Effector memory CD8-positive, alpha-beta T cell (primary cell): ENCODE measurements at regions not wholly inside any gene's neighbourhood (a gene's known extent, or its start where the extent isn't known, plus 50 kb on each side); places are given as distances from the start of the nearest gene placed in this dataset.

Experiments
- ATAC-seq: fragments of 150-1000 bp; cut with Tn5 transposase; replicated peaks from 2 replicates; pipeline ENCODE4 v1.10.0; 2021; ENCODE audit warnings: mild to moderate bottlenecking, moderate library complexity
- DNase-seq, 3 experiments: peaks; one replicate each; pipeline ENCODE4 v3.0.0; 2021
- H3K27ac Mint-ChIP-seq, 2 donors: one replicate each; pipeline ENCODE4 v1.8.0; 2022; ENCODE audit warnings: mild to moderate bottlenecking in 2 of 2, mixed read lengths in 2 of 2, moderate library complexity in 2 of 2
- H3K27me3 Mint-ChIP-seq, 2 donors: one replicate each; pipeline ENCODE4 v1.8.0; 2022; ENCODE audit warnings: mixed read lengths in 2 of 2
- H3K36me3 Mint-ChIP-seq: one replicate; pipeline ENCODE4 v1.8.0; 2022; ENCODE audit warnings: mild to moderate bottlenecking, moderate library complexity, mixed read lengths; ENCODE audit not compliant: insufficient read depth
- H3K4me1 Mint-ChIP-seq, 2 donors: one replicate each; pipeline ENCODE4 v1.8.0; 2022; ENCODE audit warnings: low read depth in 2 of 2, mixed read lengths in 2 of 2
- H3K4me3 Mint-ChIP-seq, 2 donors: one replicate each; pipeline ENCODE4 v1.8.0; 2022; ENCODE audit warnings: mild to moderate bottlenecking in 2 of 2, mixed read lengths in 2 of 2, moderate library complexity in 2 of 2
- H3K9me3 Mint-ChIP-seq, 2 donors: one replicate each; pipeline ENCODE4 v1.8.0; 2022; ENCODE audit warnings: mixed read lengths in 2 of 2

DNA sequence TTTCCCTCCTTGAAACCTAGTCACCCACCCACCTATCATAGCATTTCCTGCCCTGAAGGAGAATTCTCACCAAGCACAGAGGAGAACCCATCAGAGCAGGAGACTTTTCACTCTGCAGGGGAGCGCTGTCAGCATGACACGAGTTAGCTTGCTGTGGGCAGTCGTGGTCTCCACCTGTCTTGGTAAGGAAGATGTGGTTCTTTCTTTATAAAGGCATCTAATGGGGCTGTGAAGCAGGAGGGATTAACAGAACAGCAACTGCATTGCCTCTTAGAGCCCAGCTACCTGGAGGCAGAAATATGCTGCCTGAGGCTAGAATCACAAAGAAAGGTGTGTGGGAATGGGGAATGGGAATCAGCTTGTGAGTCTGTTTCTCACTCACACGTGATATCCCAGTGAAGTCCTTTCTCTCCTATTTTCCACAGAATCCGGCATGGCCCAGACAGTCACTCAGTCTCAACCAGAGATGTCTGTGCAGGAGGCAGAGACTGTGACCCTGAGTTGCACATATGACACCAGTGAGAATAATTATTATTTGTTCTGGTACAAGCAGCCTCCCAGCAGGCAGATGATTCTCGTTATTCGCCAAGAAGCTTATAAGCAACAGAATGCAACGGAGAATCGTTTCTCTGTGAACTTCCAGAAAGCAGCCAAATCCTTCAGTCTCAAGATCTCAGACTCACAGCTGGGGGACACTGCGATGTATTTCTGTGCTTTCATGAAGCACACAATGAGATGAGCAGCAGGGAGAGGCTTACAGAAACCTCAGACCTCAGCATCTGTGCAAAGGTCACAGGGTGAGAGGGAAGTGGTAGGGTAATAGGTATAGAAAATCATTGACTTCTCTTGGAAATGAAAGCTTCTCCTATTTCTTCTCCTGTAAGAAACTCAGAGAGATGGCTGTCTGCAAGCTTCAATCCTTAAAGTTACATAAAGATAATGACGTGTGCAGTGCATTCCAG is 316.9 kb downstream of the DAD1 start:
- Mint-ChIP-seq H3K27ac (no peak overlapping the region), H3K27me3 (no peaks in the 10 kb centered on the region), H3K4me3 (no peak overlapping the region), H3K9me3 (no peaks in the 10 kb centered on the region), H3K36me3 (no peaks in the 10 kb centered on the region), H3K4me1 (no peaks in the 10 kb centered on the region)
- no peak for DNase-seq
- ATAC-seq: no peak

DNA sequence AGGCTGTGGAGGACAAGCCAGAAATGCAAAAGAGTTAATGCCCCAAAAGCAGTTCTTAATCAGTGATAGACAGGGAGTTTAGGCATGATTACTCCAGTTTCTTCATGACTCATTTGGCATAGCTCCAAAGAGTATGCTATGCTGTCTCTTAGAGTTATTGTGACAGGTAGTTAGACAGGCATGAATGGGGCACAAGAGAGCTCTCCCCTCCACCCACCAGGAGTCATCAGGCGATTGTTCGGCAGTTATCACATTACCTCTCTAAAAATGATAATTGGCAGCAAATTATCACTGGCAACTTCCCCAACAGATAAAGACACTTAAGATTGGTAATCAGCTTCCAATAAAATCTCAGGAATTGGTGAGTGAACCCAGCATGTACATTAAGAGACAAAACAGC is 320.1 kb downstream of the DAD1 start:
- no peak overlapping the region for H3K4me3 Mint-ChIP-seq
- H3K4me1 Mint-ChIP-seq: no peaks in the 10 kb centered on the region
- H3K36me3 Mint-ChIP-seq: no peaks in the 10 kb centered on the region
- H3K9me3 Mint-ChIP-seq: no peaks in the 10 kb centered on the region
- H3K27me3 Mint-ChIP-seq: no peaks in the 10 kb centered on the region
- DNase-seq (no peak), ATAC-seq (peak; percentile 22)
- no peak overlapping the region for H3K27ac Mint-ChIP-seq

DNA sequence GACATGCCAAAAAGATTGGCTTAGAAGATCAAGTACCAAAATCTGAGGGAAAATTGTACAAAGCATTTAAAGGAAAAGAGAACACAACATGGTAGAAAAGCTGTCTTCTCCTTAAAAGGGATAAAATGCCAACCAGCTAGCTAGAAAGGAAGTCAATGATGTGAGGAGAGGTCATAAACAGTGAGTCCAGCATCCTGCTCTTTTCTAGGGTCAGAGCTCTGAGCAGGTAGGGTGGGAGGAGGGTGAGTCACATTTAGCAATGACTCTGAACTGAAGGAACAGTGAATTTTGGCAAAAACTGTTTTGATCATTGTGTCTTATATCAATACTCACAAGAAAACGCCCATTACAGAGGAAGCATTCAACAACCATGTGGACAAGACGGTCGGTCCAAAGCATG is 322.3 kb downstream of the DAD1 start:
- Mint-ChIP-seq H3K9me3 (no peaks in the 10 kb centered on the region), H3K36me3 (no peaks in the 10 kb centered on the region), H3K4me3 (no peak overlapping the region), H3K27me3 (no peaks in the 10 kb centered on the region), H3K27ac (no peak overlapping the region), H3K4me1 (no peaks in the 10 kb centered on the region)
- DNase-seq (no peak), ATAC-seq (no peak)

DNA sequence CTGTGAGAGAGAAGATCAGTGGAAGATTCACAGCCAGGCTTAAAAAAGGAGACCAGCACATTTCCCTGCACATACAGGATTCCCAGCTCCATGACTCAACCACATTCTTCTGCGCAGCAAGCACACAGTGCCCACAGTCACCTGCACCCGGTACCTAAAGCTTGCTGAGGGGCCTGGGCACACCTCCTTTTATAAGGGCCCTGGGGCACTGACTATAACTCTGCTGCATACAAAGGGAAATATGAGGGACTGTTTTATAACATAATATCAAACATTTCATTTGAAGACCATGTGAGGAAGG is 322.9 kb downstream of the DAD1 start:
- H3K27ac Mint-ChIP-seq: no peak overlapping the region

DNA sequence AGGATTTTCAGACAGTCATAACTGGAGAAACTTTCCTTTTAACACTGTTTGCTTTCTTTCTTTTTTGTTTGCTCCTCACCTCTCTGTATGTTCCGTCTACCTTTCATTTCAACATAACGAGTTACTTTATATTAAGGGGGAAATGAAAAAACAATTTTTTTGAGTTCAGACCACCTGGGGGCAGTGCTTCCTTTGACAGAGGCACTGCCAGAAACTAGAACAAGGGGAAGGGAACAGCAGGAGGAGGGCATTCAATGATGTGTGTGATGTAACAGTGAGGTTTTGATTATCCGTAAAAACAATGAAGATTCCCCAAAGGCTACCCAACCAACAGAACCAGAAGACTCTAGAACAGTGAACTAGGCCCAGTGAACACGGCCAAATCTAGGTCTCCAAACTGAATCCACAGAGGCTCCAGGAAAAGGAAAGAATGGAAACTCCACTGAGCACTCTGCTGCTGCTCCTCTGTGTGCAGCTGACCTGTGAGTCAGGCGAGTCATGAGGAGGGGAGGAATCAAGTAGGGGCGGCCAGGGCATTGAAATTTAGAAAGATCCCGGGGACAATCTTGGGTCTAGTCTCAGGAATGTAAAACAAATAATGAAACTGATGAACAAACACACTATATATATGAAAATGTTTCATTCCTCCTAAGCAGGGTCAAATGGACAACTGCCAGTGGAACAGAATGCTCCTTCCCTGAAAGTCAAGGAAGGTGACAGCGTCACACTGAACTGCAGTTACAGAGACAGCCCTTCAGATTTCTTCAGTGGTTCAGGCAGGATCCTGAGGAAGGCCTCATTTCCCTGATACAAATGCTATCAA is 323.5 kb downstream of the DAD1 start:
- H3K4me1 Mint-ChIP-seq: no peaks in the 10 kb centered on the region

More for the DNA sequence above, 322.9 kb downstream of the DAD1 start:
- Mint-ChIP-seq H3K27me3 (no peaks in the 10 kb centered on the region), H3K9me3 (no peaks in the 10 kb centered on the region), H3K36me3 (no peaks in the 10 kb centered on the region), H3K4me3 (no peak overlapping the region), H3K4me1 (no peaks in the 10 kb centered on the region)
- ATAC-seq (no peak), DNase-seq (no peak)

DNA sequence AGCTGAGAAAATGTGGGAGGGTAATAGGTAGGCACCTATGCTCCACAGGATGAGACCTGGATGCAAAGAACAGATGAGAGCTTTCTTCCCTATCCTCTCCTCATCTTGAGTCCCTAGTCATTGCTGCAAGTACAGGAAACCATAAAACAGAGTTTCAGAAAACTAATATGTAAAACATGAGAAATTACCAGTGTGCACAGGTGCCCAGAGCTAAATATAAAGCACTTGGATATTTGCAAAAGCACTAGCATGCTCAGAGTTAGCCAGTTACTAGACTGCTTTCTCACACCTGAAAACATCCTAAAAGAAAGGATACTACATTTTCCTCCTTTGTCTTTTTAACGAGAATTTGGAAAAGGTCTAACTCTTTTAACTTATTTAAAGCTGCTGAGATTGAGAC is 324.3 kb downstream of the DAD1 start:
- Mint-ChIP-seq H3K27me3 (no peaks in the 10 kb centered on the region), H3K27ac (no peak overlapping the region), H3K36me3 (no peaks in the 10 kb centered on the region), H3K9me3 (no peaks in the 10 kb centered on the region), H3K4me3 (no peak overlapping the region), H3K4me1 (no peaks in the 10 kb centered on the region)
- DNase-seq (no peak), ATAC-seq (no peak)

More for the DNA sequence above, 323.5 kb downstream of the DAD1 start:
- Mint-ChIP-seq H3K9me3 (no peaks in the 10 kb centered on the region), H3K4me3 (peak overlapping the region in 1 of 2 donors; percentile 8), H3K36me3 (no peaks in the 10 kb centered on the region), H3K27me3 (no peaks in the 10 kb centered on the region), H3K27ac (no peak overlapping the region)
- DNase-seq (no peak), ATAC-seq (no peak)

DNA sequence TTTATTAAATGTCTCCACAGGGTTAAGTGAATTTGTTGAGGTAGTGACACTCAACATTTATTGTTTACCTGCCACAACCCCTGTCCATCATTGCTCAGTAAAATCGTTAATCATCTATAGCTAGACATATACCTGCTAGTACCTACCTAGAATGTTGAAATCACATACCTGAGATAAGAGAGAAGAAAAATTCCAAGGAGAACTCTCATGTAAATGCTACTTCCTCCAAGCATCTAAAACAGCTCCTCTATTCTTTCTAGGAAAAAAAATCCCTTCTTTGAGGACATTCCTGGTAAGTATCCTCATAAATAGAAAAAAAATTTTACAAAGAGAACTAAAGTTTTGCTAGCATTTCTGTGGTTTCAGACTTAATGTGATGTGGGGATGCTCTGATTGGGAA is 325.1 kb downstream of the DAD1 start:
- DNase-seq (no peak), ATAC-seq (no peak)
- Mint-ChIP-seq H3K9me3 (no peaks in the 10 kb centered on the region), H3K27ac (no peak overlapping the region), H3K4me1 (no peaks in the 10 kb centered on the region), H3K36me3 (no peaks in the 10 kb centered on the region), H3K4me3 (no peak overlapping the region), H3K27me3 (no peaks in the 10 kb centered on the region)

DNA sequence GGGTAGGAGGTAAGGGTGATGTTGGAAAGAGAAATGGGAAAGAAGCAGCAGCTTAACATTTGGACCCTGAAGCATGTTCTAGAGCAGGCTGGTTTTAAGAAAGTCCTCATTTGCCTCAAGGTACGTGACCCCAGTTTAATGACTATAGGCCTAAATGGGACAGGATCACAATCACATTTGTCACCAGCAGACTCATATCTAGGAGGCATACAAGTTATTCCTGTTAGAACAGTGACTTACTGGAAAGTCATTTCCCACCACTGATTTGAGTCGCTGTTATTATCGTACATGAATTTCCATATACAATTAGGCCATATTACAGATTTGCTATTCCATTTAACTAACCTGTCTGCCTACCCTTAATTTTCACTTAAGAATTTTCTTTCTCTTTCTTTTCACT is 326.1 kb downstream of the DAD1 start:
- DNase-seq: no peak
- Mint-ChIP-seq H3K27me3 (no peaks in the 10 kb centered on the region), H3K4me1 (no peaks in the 10 kb centered on the region), H3K4me3 (no peak overlapping the region), H3K9me3 (no peaks in the 10 kb centered on the region), H3K36me3 (no peaks in the 10 kb centered on the region), H3K27ac (no peak overlapping the region)
- ATAC-seq: no peak

DNA sequence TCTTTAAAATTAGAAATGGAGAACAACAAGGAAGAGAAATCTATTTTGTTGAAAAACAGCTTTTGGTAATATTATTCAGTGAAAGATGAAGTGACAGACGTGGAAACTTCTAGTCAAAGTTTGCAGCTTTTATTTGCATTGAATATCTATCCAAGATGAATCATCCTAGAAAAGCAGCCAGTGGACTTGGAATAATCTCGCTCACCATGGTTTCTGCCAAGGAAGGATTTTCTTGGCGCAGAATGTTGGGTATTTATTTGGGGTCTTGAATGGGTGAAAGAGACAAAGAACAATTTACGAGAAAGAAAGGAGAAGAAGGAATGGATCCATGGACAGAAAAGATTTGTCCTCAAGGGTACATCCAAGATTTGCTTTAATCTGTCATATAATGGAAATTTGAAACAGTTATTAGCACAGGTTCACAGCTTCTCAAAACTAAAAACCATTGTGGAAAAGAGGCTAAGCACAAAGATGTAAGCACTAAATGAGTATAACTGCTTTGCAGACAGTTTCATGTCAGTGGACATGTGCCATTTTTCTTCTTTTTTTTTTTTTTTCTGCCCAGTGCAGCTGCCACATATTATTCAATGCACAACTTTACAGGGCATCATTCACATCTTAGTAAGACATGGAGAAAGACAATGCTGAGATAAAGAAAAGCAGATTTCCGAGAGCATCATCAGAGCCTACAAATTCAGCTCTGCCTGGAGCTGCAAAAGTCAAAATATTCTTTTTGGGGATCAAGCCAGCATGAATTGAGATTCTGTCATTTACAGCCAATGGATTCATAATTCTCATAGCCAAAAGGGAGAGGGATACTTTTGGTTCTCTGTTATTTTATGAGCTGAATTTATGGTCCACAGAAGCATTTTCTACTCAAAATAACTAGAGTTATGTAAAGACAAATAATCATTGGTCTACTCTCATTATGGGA is 333.7 kb downstream of the DAD1 start:
- no peak for ATAC-seq
- DNase-seq: no peak
- H3K9me3 Mint-ChIP-seq: no peaks in the 10 kb centered on the region
- H3K4me1 Mint-ChIP-seq: no peaks in the 10 kb centered on the region
- H3K27ac Mint-ChIP-seq: no peak overlapping the region
- H3K27me3 Mint-ChIP-seq: no peaks in the 10 kb centered on the region
- no peak overlapping the region for H3K4me3 Mint-ChIP-seq
- H3K36me3 Mint-ChIP-seq: no peaks in the 10 kb centered on the region

DNA sequence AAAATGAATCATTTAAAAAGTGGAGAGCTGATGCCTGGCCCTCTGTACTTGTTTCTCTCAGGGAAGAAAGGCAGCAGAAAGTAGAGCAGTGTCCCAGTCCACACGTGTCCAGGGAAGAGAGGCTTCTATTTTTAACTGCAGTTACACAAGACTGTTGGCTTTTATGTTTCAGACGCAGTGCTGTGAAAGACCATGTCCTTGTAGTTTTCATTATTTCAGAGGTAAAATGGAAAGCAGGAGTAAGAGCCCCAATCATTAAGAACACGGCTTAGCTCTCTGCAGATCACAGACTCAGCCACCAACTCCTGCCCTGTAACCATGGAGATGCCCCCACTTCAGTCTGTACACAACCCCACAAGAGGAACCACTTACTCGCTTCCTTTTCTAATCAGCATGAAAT is 336.3 kb downstream of the DAD1 start:
- Mint-ChIP-seq H3K36me3 (no peaks in the 10 kb centered on the region), H3K4me3 (no peak overlapping the region), H3K27me3 (no peaks in the 10 kb centered on the region), H3K27ac (no peak overlapping the region), H3K4me1 (no peaks in the 10 kb centered on the region), H3K9me3 (no peaks in the 10 kb centered on the region)
- ATAC-seq (no peak), DNase-seq (no peak)

DNA sequence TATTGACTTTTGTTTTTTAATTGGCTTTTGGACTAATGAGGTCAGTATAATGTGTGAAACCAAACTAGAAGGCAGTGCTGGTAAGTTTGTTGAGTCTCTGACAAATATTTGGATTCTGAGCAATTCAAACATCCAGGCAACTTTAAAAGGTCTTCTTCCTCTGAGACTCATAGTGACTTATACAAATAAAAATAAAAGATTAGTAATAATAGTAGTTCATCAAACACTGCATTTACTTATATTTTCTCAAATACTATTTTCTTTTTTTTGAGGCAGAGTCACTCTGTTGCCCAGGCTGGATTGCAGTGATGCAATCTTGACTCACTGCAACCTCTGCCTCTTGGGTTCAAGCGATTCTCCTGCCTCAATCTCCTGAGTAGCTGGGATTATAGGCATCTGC is 337.9 kb downstream of the DAD1 start:
- no peaks in the 10 kb centered on the region for H3K4me1 Mint-ChIP-seq
- no peaks in the 10 kb centered on the region for H3K36me3 Mint-ChIP-seq
- DNase-seq (no peak), ATAC-seq (no peak)
- no peaks in the 10 kb centered on the region for H3K27me3 Mint-ChIP-seq
- no peak overlapping the region for H3K4me3 Mint-ChIP-seq
- H3K27ac Mint-ChIP-seq: no peak overlapping the region
- no peaks in the 10 kb centered on the region for H3K9me3 Mint-ChIP-seq

DNA sequence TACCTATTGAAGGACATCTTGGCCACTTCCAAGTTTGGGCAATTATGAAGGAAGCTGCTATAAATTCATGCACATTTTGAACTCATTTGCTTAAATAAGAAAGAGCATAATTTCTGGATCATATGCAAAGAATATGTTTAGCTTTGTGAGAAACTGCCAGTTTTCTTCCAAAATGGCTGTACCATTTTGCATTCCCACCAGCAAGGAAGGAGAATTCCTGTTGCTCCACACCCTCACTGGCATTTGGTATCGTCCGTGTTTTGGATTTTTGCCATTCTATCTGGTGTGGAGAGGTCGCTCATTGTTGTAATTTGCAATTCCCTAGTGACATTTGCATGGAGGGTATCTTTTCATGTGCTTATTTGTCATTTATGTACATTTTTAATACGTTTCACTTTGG is 339.3 kb downstream of the DAD1 start:
- ATAC-seq (no peak), DNase-seq (no peak)
- no peaks in the 10 kb centered on the region for H3K36me3 Mint-ChIP-seq
- H3K4me1 Mint-ChIP-seq: no peaks in the 10 kb centered on the region
- H3K4me3 Mint-ChIP-seq: no peak overlapping the region
- H3K9me3 Mint-ChIP-seq: no peaks in the 10 kb centered on the region
- H3K27me3 Mint-ChIP-seq: no peaks in the 10 kb centered on the region
- no peak overlapping the region for H3K27ac Mint-ChIP-seq

DNA sequence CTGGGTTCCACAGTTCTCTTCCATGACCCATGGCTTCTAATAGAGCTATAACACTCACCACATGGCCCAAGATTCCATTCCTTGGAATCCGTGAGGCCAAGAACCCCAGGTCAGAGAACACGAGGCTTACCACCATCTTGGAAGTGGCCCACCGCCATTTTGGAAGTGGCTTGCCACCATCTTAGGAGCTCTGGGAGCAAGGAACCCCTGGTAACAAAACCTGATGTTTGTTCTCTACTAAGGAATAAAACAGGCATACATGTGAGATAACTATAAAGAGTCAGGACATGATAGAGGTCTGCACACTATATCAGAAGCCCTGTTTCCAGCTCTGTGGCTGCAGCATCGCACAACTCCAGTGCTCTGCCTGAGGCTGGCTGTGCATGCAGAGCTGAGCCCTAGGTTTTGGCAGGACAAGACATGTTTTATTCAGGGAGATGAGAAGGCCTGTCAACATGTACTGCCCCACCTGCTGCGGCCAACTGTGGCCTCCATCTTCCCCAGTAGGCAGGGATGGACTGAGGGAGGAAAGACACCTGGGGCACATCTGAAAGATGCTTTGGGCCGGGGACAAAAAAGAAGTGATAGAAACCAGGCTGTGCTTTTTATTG is 344.9 kb downstream of the DAD1 start:
- no peak overlapping the region for H3K4me3 Mint-ChIP-seq
- H3K9me3 Mint-ChIP-seq: no peaks in the 10 kb centered on the region
- H3K27me3 Mint-ChIP-seq: no peaks in the 10 kb centered on the region
- no peaks in the 10 kb centered on the region for H3K36me3 Mint-ChIP-seq
- H3K27ac Mint-ChIP-seq: no peak overlapping the region
- H3K4me1 Mint-ChIP-seq: no peaks in the 10 kb centered on the region
- DNase-seq (no peak), ATAC-seq (no peak)
